Naive thymus-derived CD4-positive, alpha-beta T cell (primary cell): ENCODE measurements at regions not wholly inside any gene's neighbourhood (a gene's known extent, or its start where the extent isn't known, plus 50 kb on each side); places are given as distances from the start of the nearest gene placed in this dataset.
"Not testable (repeated sequence)": the region's sequence is repeated elsewhere in the genome, so short reads cannot be mapped to it uniquely, and the experiment has no call there.

ENCODE experiments used
- ATAC-seq: fragments of 150-1000 bp; cut with Tn5 transposase; 2 replicates; pipeline ENCODE4 v1.10.0; 2021; ENCODE audit warnings: mild to moderate bottlenecking, moderate library complexity
- CTCF ChIA-PET: fragments of 350-600 bp; sonication (Branson Sonifier 250); formaldehyde crosslinking; loops from one replicate; lab custom pipeline; 2021; ENCODE audit warnings: antibody characterized with exemption; lab: Charles Lee
- POLR2A ChIA-PET: fragments of 350-600 bp; sonication (Branson Sonifier 250); formaldehyde crosslinking; loops from one replicate; lab custom pipeline; 2021; ENCODE audit warnings: antibody characterized with exemption, inconsistent platforms; lab: Charles Lee
- DNase-seq, 9 donors: peaks; one replicate each; pipeline versions ENCODE4 v3.0.0 to v3.0.0-alpha.2; 2020 to 2022; ENCODE audit warnings: mixed read lengths in 1 of 9
- H3K27ac ChIP-seq: one replicate; pipeline ENCODE4 v1.7.0; 2013; ENCODE audit warnings: mild to moderate bottlenecking, low read depth, low read length, moderate library complexity
- H3K27me3 ChIP-seq, 2 donors: one replicate each; pipeline ENCODE4 v1.7.0; 2013; ENCODE audit warnings: low read length in 2 of 2, mild to moderate bottlenecking in 2 of 2, moderate library complexity in 2 of 2; ENCODE audit not compliant: control insufficient read depth in 2 of 2, insufficient read depth in 2 of 2
- H3K36me3 ChIP-seq, 3 experiments: 1 replicate in 2 of 3; 2 replicates in 1 of 3; pipeline ENCODE4 v1.7.0; 2013; ENCODE audit warnings: low read length in 3 of 3, mild to moderate bottlenecking in 3 of 3, moderate library complexity in 1 of 3; ENCODE audit not compliant: insufficient read depth in 3 of 3, control insufficient read depth in 2 of 3
- H3K4me1 ChIP-seq, 2 donors: one replicate each; pipeline ENCODE4 v1.7.0; 2013; ENCODE audit warnings: low read length in 2 of 2, mild to moderate bottlenecking in 2 of 2, moderate library complexity in 1 of 2; ENCODE audit not compliant: control insufficient read depth in 2 of 2, insufficient read depth in 2 of 2
- H3K4me3 ChIP-seq: 2 replicates; pipeline ENCODE4 v1.7.0; 2013; ENCODE audit warnings: mild to moderate bottlenecking, low read length
- H3K9me3 ChIP-seq, 3 experiments: 1 replicate in 2 of 3; 2 replicates in 1 of 3; pipeline ENCODE4 v1.7.0; 2013; ENCODE audit warnings: low read length in 3 of 3; ENCODE audit not compliant: control insufficient read depth in 2 of 3
- H3K27ac Mint-ChIP-seq, 9 donors: one replicate each; pipeline ENCODE4 v1.8.0; 2020 to 2022; ENCODE audit warnings: mixed read lengths in 9 of 9, mild to moderate bottlenecking in 8 of 9, moderate library complexity in 5 of 9, inconsistent platforms in 2 of 9
- H3K27me3 Mint-ChIP-seq, 5 donors: one replicate each; pipeline ENCODE4 v1.8.0; 2021 to 2022; ENCODE audit warnings: mixed read lengths in 5 of 5, mild to moderate bottlenecking in 1 of 5
- H3K36me3 Mint-ChIP-seq, 5 donors: one replicate each; pipeline ENCODE4 v1.8.0; 2020 to 2022; ENCODE audit warnings: mixed read lengths in 5 of 5, mild to moderate bottlenecking in 3 of 5, inconsistent platforms in 1 of 5
- H3K4me1 Mint-ChIP-seq, 7 donors: one replicate each; pipeline ENCODE4 v1.8.0; 2020 to 2022; ENCODE audit warnings: mixed read lengths in 7 of 7, mild to moderate bottlenecking in 3 of 7, inconsistent platforms in 1 of 7
- H3K4me3 Mint-ChIP-seq, 10 donors: one replicate each; pipeline ENCODE4 v1.8.0; 2020 to 2022; ENCODE audit warnings: mild to moderate bottlenecking in 10 of 10, mixed read lengths in 10 of 10, moderate library complexity in 6 of 10, inconsistent platforms in 2 of 10
- H3K9me3 Mint-ChIP-seq, 11 donors: one replicate each; pipeline ENCODE4 v1.8.0; 2020 to 2022; ENCODE audit warnings: mixed read lengths in 11 of 11, mild to moderate bottlenecking in 4 of 11, inconsistent platforms in 1 of 11, moderate library complexity in 1 of 11
- intact Hi-C, 2 donors: fragments of 100-400 bp; cut with micrococcal nuclease; formaldehyde crosslinking; loops; one replicate each; pipeline ENCODE4 v1.15.1; 2023

GRCh38 chr15:24269166-24269571 is 406.4 kb upstream of the NPAP1 start:
- H3K27me3 ChIP-seq, result no peaks in the 10 kb centered on the region
- ATAC-seq (no peak), DNase-seq (no peak)
- no peaks in the 10 kb centered on the region for H3K36me3 ChIP-seq
- Mint-ChIP-seq H3K36me3 (peaks cover 0 to 3% (median 0%) of the 10 kb centered on the region in 5 donors), H3K4me1 (no peaks in the 10 kb centered on the region), H3K9me3 (peaks cover 3 to 21% (median 9%) of the 10 kb centered on the region in 11 donors), H3K27me3 (peaks cover 0 to 8% (median 0%) of the 10 kb centered on the region in 5 donors), H3K27ac (no peak overlapping the region), H3K4me3 (no peak overlapping the region)
- H3K4me1 ChIP-seq, result no peaks in the 10 kb centered on the region
- H3K27ac ChIP-seq, result no peak overlapping the region
- no peaks in the 10 kb centered on the region for H3K9me3 ChIP-seq
- POLR2A ChIA-PET, result no interaction called here
- no peak overlapping the region for H3K4me3 ChIP-seq
- intact Hi-C loops, result no loop called here
- CTCF ChIA-PET, result no interaction called here

GRCh38 chr15:24269923-24270322 is 405.7 kb upstream of the NPAP1 start:
- intact Hi-C loops, result no loop called here
- Histone ChIP-seq H3K36me3 (no peaks in the 10 kb centered on the region), H3K4me3 (no peak overlapping the region), H3K9me3 (no peaks in the 10 kb centered on the region), H3K27me3 (no peaks in the 10 kb centered on the region), H3K27ac (no peak overlapping the region), H3K4me1 (no peaks in the 10 kb centered on the region)
- Mint-ChIP-seq H3K27me3 (peaks cover 0 to under 1% (median 0%) of the 10 kb centered on the region in 5 donors), H3K36me3 (peaks cover 0 to 3% (median 0%) of the 10 kb centered on the region in 5 donors), H3K4me3 (no peak overlapping the region), H3K27ac (no peak overlapping the region), H3K9me3 (peaks cover 3 to 20% (median 9%) of the 10 kb centered on the region in 11 donors), H3K4me1 (no peaks in the 10 kb centered on the region)
- ATAC-seq (no peak), DNase-seq (no peak)
- ChIA-PET POLR2A (no interaction called here), CTCF (no interaction called here)

- H3K4me1 ChIP-seq, ATAC-seq, H3K9me3 ChIP-seq, DNase-seq, POLR2A ChIA-PET, H3K27me3 Mint-ChIP-seq, CTCF ChIA-PET, H3K4me3 Mint-ChIP-seq, H3K27me3 ChIP-seq, H3K27ac ChIP-seq, H3K27ac Mint-ChIP-seq, intact Hi-C loops, H3K36me3 Mint-ChIP-seq, H3K36me3 ChIP-seq, H3K4me3 ChIP-seq, H3K4me1 Mint-ChIP-seq: not testable (repeated sequence)
- H3K9me3 Mint-ChIP-seq, result peaks cover 3 to 22% (median 11%) of the 10 kb centered on the region in 11 donors
Measured at GRCh38 chr15:24271496-24272244, 403.9 kb upstream of the NPAP1 start.

- ATAC-seq, result no peak
- no peaks in the 10 kb centered on the region for H3K4me1 ChIP-seq
- no peaks in the 10 kb centered on the region for H3K9me3 ChIP-seq
- no peaks in the 10 kb centered on the region for H3K27me3 ChIP-seq
- no peak overlapping the region for H3K27ac ChIP-seq
- DNase-seq, result no peak
- no peak overlapping the region for H3K4me3 ChIP-seq
- Mint-ChIP-seq H3K27me3 (no peaks in the 10 kb centered on the region), H3K27ac (no peak overlapping the region), H3K4me3 (no peak overlapping the region), H3K9me3 (peaks cover 0 to 7% (median 0%) of the 10 kb centered on the region in 11 donors), H3K4me1 (no peaks in the 10 kb centered on the region), H3K36me3 (no peaks in the 10 kb centered on the region)
- intact Hi-C loops, result no loop called here
- H3K36me3 ChIP-seq, result no peaks in the 10 kb centered on the region
- CTCF ChIA-PET, result no interaction called here
- POLR2A ChIA-PET, result no interaction called here
Measured at GRCh38 chr15:24292837-24293236, 382.7 kb upstream of the NPAP1 start.

GRCh38 chr15:24300804-24301368 is 374.7 kb upstream of the NPAP1 start:
- POLR2A ChIA-PET, H3K27ac Mint-ChIP-seq, H3K27ac ChIP-seq, H3K4me1 Mint-ChIP-seq, H3K36me3 ChIP-seq, H3K4me1 ChIP-seq, H3K27me3 ChIP-seq, H3K9me3 ChIP-seq, ATAC-seq, H3K36me3 Mint-ChIP-seq, H3K9me3 Mint-ChIP-seq, DNase-seq, intact Hi-C loops, H3K4me3 Mint-ChIP-seq, H3K4me3 ChIP-seq, CTCF ChIA-PET, H3K27me3 Mint-ChIP-seq: not testable (repeated sequence)

- H3K36me3 ChIP-seq, ATAC-seq, H3K27ac ChIP-seq, H3K4me3 Mint-ChIP-seq, H3K27me3 Mint-ChIP-seq, H3K36me3 Mint-ChIP-seq, CTCF ChIA-PET, POLR2A ChIA-PET, intact Hi-C loops, H3K27me3 ChIP-seq, H3K4me1 ChIP-seq, H3K9me3 ChIP-seq, H3K4me1 Mint-ChIP-seq, H3K27ac Mint-ChIP-seq, DNase-seq, H3K9me3 Mint-ChIP-seq, H3K4me3 ChIP-seq: not testable (repeated sequence)
Measured at GRCh38 chr15:24301999-24302398, 373.6 kb upstream of the NPAP1 start.

GRCh38 chr15:24304747-24305146 is 370.8 kb upstream of the NPAP1 start:
- H3K27ac Mint-ChIP-seq, result not testable (repeated sequence)

More at GRCh38 chr15:24304747-24305146, 370.8 kb upstream of the NPAP1 start:
- H3K4me3 ChIP-seq, ATAC-seq, H3K27ac ChIP-seq, H3K4me3 Mint-ChIP-seq, POLR2A ChIA-PET, H3K4me1 ChIP-seq, H3K9me3 ChIP-seq, H3K36me3 ChIP-seq, CTCF ChIA-PET, H3K4me1 Mint-ChIP-seq, H3K9me3 Mint-ChIP-seq, DNase-seq, intact Hi-C loops, H3K27me3 ChIP-seq, H3K36me3 Mint-ChIP-seq, H3K27me3 Mint-ChIP-seq: not testable (repeated sequence)
